ENCODE measurements at regions not wholly inside any gene's neighbourhood (a gene's known extent, or its start where the extent isn't known, plus 50 kb on each side); places are given as distances from the start of the nearest gene placed in this dataset.

DNA sequence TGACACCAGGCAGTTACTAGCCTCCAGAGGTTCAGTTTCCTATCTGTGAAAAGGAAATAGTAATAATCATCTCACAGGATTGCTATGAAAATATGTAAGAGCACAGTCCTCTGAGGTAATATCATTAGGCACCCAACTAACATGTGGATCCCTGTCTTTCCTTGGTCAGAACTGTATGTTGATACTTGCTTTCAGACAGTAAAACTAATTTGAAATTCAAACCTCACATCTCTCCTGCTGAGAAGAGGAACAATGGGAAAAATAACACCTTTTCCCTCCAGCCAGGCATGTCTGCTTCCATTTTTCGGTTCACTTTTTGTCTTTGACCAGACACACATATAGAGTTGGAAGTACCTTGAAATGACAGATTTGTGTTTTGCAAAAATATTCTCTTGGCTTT lies 262.7 kb downstream of the IL15 start (continued):
- TF ChIP-seq ZNF552 (CRISPR knock-in tag; IDR thresholded peaks at IDR 0.05; ENCODE audit: borderline replicate concordance) (no peak), NR3C1 (CRISPR knock-in tag; IDR thresholded peaks at IDR 0.05) (no peak), SIX1 (CRISPR knock-in tag; IDR thresholded peaks at IDR 0.05; ENCODE audit: borderline replicate concordance) (no peak), ZNF33A (CRISPR knock-in tag; IDR thresholded peaks at IDR 0.05; ENCODE audit: borderline replicate concordance) (no peak)
- TF ChIP-seq, protein P1, sequence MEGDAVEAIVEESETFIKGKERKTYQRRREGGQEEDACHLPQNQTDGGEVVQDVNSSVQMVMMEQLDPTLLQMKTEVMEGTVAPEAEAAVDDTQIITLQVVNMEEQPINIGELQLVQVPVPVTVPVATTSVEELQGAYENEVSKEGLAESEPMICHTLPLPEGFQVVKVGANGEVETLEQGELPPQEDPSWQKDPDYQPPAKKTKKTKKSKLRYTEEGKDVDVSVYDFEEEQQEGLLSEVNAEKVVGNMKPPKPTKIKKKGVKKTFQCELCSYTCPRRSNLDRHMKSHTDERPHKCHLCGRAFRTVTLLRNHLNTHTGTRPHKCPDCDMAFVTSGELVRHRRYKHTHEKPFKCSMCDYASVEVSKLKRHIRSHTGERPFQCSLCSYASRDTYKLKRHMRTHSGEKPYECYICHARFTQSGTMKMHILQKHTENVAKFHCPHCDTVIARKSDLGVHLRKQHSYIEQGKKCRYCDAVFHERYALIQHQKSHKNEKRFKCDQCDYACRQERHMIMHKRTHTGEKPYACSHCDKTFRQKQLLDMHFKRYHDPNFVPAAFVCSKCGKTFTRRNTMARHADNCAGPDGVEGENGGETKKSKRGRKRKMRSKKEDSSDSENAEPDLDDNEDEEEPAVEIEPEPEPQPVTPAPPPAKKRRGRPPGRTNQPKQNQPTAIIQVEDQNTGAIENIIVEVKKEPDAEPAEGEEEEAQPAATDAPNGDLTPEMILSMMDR (CRISPR knock-in tag; IDR thresholded peaks at IDR 0.05): no peak

DNA sequence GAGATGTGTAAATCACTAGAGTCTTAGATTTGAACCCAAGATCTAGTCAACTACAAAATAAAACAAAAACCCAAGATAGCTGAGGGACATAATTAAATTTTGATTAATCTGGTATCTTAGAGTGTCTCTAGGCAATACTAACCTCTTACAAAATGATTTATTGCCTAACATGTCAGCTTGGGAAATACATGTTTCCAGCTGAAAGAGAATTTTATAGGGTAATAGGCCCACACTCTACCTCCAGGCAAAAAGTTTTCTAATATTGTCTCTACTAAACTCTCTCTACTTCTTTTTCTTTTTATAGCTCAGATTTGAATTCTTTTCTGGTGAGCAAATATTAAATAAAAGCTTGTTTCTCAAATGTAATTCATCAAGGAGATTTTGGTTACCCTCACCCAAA lies 263.2 kb downstream of the IL15 start:
- ATAC-seq: no peak
- CTCF ChIA-PET (ENCODE audit: low intra/inter-chr PET ratio, low total read pairs): no interaction called here
- no peak overlapping the region for H3K4me3 ChIP-seq (replicated peaks in 1 of 3; ENCODE audit: insufficient read depth in 1 of 3, low read depth in 2 of 3, low read length in 3 of 3)
- no peak for TF ChIP-seq ZSCAN21 (CRISPR knock-in tag; IDR thresholded peaks at IDR 0.05; ENCODE audit: borderline replicate concordance)
- no peak for TF ChIP-seq GABPA (IDR thresholded peaks at IDR 0.05; ENCODE audit: low read depth, low read length)
- no peak for TF ChIP-seq GABPA (CRISPR knock-in tag; IDR thresholded peaks at IDR 0.05; ENCODE audit: low read depth)
- TF ChIP-seq ZMYM4 (CRISPR knock-in tag; IDR thresholded peaks at IDR 0.05): no peak
- no peak for TF ChIP-seq YEATS4 (CRISPR knock-in tag; IDR thresholded peaks at IDR 0.05; ENCODE audit: borderline replicate concordance)
- TF ChIP-seq AHR (CRISPR knock-in tag; IDR thresholded peaks at IDR 0.05): no peak
- no peak for TF ChIP-seq GTF2F1 (IDR thresholded peaks at IDR 0.05; ENCODE audit: low read length)
- TF ChIP-seq SOX6 (IDR thresholded peaks at IDR 0.05): no peak
- TF ChIP-seq SOX6 (CRISPR knock-in tag; IDR thresholded peaks at IDR 0.05): no peak
- no peak for TF ChIP-seq FOXC1 (CRISPR knock-in tag; IDR thresholded peaks at IDR 0.05; ENCODE audit: borderline replicate concordance)
- TF ChIP-seq TAF1 (CRISPR knock-in tag; IDR thresholded peaks at IDR 0.05): no peak
- H4K20me1 ChIP-seq (ENCODE audit: insufficient read depth, low read length): no peaks in the 10 kb centered on the region
- no peaks in the 10 kb centered on the region for H3K36me3 ChIP-seq (replicated peaks in 1 of 2; ENCODE audit: control insufficient read depth in 1 of 2, insufficient read depth in 2 of 2, low read length in 2 of 2)
- intact Hi-C loops (cut with micrococcal nuclease; ENCODE audit: unreplicated experiment): no loop called here
- in situ Hi-C loops (cut with HindIII; ENCODE audit: extremely low pct_ligation_motif_present, low pct_unique_long_range_greater_than_20kb): no loop called here
- no TSS peak for BruUV-seq (replicated peaks)
- no peaks in the 10 kb centered on the region for H3K9me3 ChIP-seq (ENCODE audit: low read length)
- no peak for DNase-seq (ENCODE audit: low spot score)
- H3K9ac ChIP-seq (ENCODE audit: insufficient read depth, low read depth, low read length): no peak overlapping the region
- H3K27me3 ChIP-seq (ENCODE audit: control insufficient read depth in 1 of 2, insufficient read depth in 2 of 2, low read length in 2 of 2): no peaks in the 10 kb centered on the region
- no peaks in the 10 kb centered on the region for H3K4me1 ChIP-seq (ENCODE audit: insufficient read depth, low read length)
- no peaks in the 10 kb centered on the region for H3K79me2 ChIP-seq (ENCODE audit: insufficient read depth, low read length)
- POLR2A ChIA-PET: no interaction called here
- H3K27ac ChIP-seq (ENCODE audit: extremely low read length, insufficient read depth, low read length): no peak overlapping the region
- H2AFZ ChIP-seq (ENCODE audit: low read length): no peak overlapping the region
- H3K4me2 ChIP-seq (ENCODE audit: low read depth, low read length): no peak overlapping the region
- FAIRE-seq: no peak
